Lower lobe of right lung (tissue), 2 donors: ENCODE measurements at regions not wholly inside any gene's neighbourhood (a gene's known extent, or its start where the extent isn't known, plus 50 kb on each side); places are given as distances from the start of the nearest gene placed in this dataset.

Source experiments
- ATAC-seq, 2 donors: fragments of 200-7000 bp; cut with Tn5 transposase; one replicate each; pipeline ENCODE4 v1.9.1; 2020 to 2022; ENCODE audit warnings: mild to moderate bottlenecking in 2 of 2, moderate library complexity in 2 of 2
- DNase-seq: peaks from one replicate; pipeline ENCODE4 v3.0.0-alpha.2; 2020
- H3K27ac ChIP-seq: fragments of 200-600 bp; one replicate; pipeline ENCODE4 v1.8.0; 2022
- H3K27me3 ChIP-seq: fragments of 200-600 bp; one replicate; pipeline ENCODE4 v1.8.0; 2022; ENCODE audit warnings: low read depth
- H3K36me3 ChIP-seq: fragments of 200-600 bp; one replicate; pipeline ENCODE4 v1.8.0; 2022; ENCODE audit warnings: mild to moderate bottlenecking
- H3K4me1 ChIP-seq: fragments of 200-600 bp; one replicate; pipeline ENCODE4 v1.8.0; 2022
- H3K4me3 ChIP-seq: fragments of 200-600 bp; one replicate; pipeline ENCODE4 v1.8.0; 2022; ENCODE audit warnings: mild to moderate bottlenecking
- H3K9me3 ChIP-seq: fragments of 200-600 bp; one replicate; pipeline ENCODE4 v1.8.0; 2022
- CTCF ChIP-seq: fragments of 200-600 bp; IDR thresholded peaks from one replicate; pipeline ENCODE4 v1.8.0; 2022; ENCODE audit warnings: antibody characterized with exemption, mild to moderate bottlenecking
- intact Hi-C: fragments of 100-400 bp; cut with DNase I; formaldehyde crosslinking; loops from one replicate; pipeline ENCODE4 v1.11.0; 2022
- donor health status: DM: no; HTN: yes; CAD: no; lungs with severe emphysema.

- no peak for TF ChIP-seq CTCF
- DNase-seq (no peak), ATAC-seq (no peak)
- H3K27ac ChIP-seq = no peak overlapping the region
- no peak overlapping the region for H3K4me3 ChIP-seq
- no peaks in the 10 kb centered on the region for H3K9me3 ChIP-seq
- intact Hi-C loops = no loop called here
- no peaks in the 10 kb centered on the region for H3K4me1 ChIP-seq
- H3K27me3 ChIP-seq = no peaks in the 10 kb centered on the region
- no peaks in the 10 kb centered on the region for H3K36me3 ChIP-seq
These were observed 136.9 kb downstream of the BTBD3 start for GRCh38 chr20:12054556-12054955.

- Histone ChIP-seq H3K9me3 (no peaks in the 10 kb centered on the region), H3K27ac (no peak overlapping the region), H3K4me3 (no peak overlapping the region), H3K36me3 (no peaks in the 10 kb centered on the region), H3K27me3 (no peaks in the 10 kb centered on the region), H3K4me1 (no peaks in the 10 kb centered on the region)
- intact Hi-C loops = no loop called here
- ATAC-seq (no peak), DNase-seq (no peak)
- no peak for TF ChIP-seq CTCF
These were observed 137.5 kb downstream of the BTBD3 start for GRCh38 chr20:12055161-12055560.

GRCh38 chr20:12056839-12057238 lies 139.1 kb downstream of the BTBD3 start:
- no peaks in the 10 kb centered on the region for H3K36me3 ChIP-seq
- no peaks in the 10 kb centered on the region for H3K27me3 ChIP-seq
- DNase-seq (no peak), ATAC-seq (no peak)
- no peaks in the 10 kb centered on the region for H3K9me3 ChIP-seq
- H3K27ac ChIP-seq = no peak overlapping the region
- TF ChIP-seq CTCF = no peak
- intact Hi-C loops = no loop called here
- no peaks in the 10 kb centered on the region for H3K4me1 ChIP-seq
- H3K4me3 ChIP-seq = no peak overlapping the region

GRCh38 chr20:12057778-12058177 lies 140.1 kb downstream of the BTBD3 start:
- no peak for ATAC-seq
- Histone ChIP-seq H3K27ac (no peak overlapping the region), H3K4me1 (no peaks in the 10 kb centered on the region), H3K4me3 (no peak overlapping the region), H3K9me3 (no peaks in the 10 kb centered on the region), H3K36me3 (no peaks in the 10 kb centered on the region), H3K27me3 (no peaks in the 10 kb centered on the region)
- no peak for DNase-seq
- intact Hi-C loops = no loop called here
- no peak for TF ChIP-seq CTCF

- intact Hi-C loops = no loop called here
- no peak overlapping the region for H3K27ac ChIP-seq
- DNase-seq (no peak), ATAC-seq (no peak)
- H3K4me3 ChIP-seq = no peak overlapping the region
- no peaks in the 10 kb centered on the region for H3K36me3 ChIP-seq
- no peaks in the 10 kb centered on the region for H3K9me3 ChIP-seq
- no peak for TF ChIP-seq CTCF
- H3K27me3 ChIP-seq = no peaks in the 10 kb centered on the region
- no peaks in the 10 kb centered on the region for H3K4me1 ChIP-seq
These were observed 140.5 kb downstream of the BTBD3 start for GRCh38 chr20:12058216-12058615.

- Histone ChIP-seq H3K9me3 (no peaks in the 10 kb centered on the region), H3K4me3 (no peak overlapping the region), H3K36me3 (no peaks in the 10 kb centered on the region), H3K27me3 (no peaks in the 10 kb centered on the region), H3K4me1 (no peaks in the 10 kb centered on the region), H3K27ac (no peak overlapping the region)
- TF ChIP-seq CTCF = no peak
- DNase-seq = no peak
- ATAC-seq = no peak
- intact Hi-C loops = no loop called here
These were observed 143.8 kb downstream of the BTBD3 start for GRCh38 chr20:12061466-12061865.
